Neural crest cell (in vitro differentiated cells): ENCODE measurements at regions not wholly inside any gene's neighbourhood (a gene's known extent, or its start where the extent isn't known, plus 50 kb on each side); places are given as distances from the start of the nearest gene placed in this dataset.
"Not testable (repeated sequence)": the region's sequence is repeated elsewhere in the genome, so short reads cannot be mapped to it uniquely, and the experiment has no call there.

ENCODE experiments used
- DNase-seq: peaks from one replicate; pipeline ENCODE4 v3.0.0; 2021; ENCODE audit warnings: low read depth, mixed read lengths, low spot score
- H3K27ac Mint-ChIP-seq: one replicate; pipeline ENCODE4 v1.8.0; 2021; ENCODE audit warnings: mild to moderate bottlenecking, mixed read lengths; ENCODE audit not compliant: unreplicated experiment
- H3K27me3 Mint-ChIP-seq: 2 replicates; pipeline ENCODE4 v1.8.0; 2021; ENCODE audit warnings: low read depth, mild to moderate bottlenecking, mixed read lengths
- H3K36me3 Mint-ChIP-seq: 2 replicates; pipeline ENCODE4 v1.8.0; 2021; ENCODE audit warnings: low read depth, mild to moderate bottlenecking, mixed read lengths
- H3K4me1 Mint-ChIP-seq: 2 replicates; pipeline ENCODE4 v1.8.0; 2021; ENCODE audit warnings: mixed read lengths
- H3K4me3 Mint-ChIP-seq: one replicate; pipeline ENCODE4 v1.8.0; 2021; ENCODE audit warnings: mild to moderate bottlenecking, mixed read lengths
- H3K9me3 Mint-ChIP-seq: 2 replicates; pipeline ENCODE4 v1.8.0; 2021; ENCODE audit warnings: mixed read lengths
- TF ChIP-seq, protein P1 (sequence below): fragments of 200-600 bp; sonication (generic); conservative IDR thresholded peaks from 2 replicates; pipeline ENCODE4 v1.5.0; 2021; ENCODE audit warnings: antibody characterized with exemption, mild to moderate bottlenecking

DNA sequence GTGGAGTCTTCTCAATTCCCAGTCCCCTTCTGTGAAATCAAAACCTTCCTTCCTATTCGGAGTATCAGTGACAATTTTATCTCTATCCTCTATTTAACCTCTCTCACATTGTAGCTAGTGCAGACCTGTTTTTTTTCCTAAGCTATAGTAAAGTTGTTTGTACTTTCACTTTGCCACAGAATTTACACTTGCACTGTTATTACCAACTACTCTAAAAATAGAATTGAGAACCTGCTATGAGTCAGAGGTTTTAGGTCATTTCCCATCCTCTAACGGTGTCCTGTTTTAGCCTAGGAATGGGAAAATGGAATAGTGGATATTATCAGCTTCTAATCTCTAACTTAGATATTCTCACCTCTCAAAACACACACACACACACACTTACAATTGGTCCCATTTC, 862.7 kb downstream of the NCAM2 start:
- H3K4me3 Mint-ChIP-seq, result no peak overlapping the region

DNA sequence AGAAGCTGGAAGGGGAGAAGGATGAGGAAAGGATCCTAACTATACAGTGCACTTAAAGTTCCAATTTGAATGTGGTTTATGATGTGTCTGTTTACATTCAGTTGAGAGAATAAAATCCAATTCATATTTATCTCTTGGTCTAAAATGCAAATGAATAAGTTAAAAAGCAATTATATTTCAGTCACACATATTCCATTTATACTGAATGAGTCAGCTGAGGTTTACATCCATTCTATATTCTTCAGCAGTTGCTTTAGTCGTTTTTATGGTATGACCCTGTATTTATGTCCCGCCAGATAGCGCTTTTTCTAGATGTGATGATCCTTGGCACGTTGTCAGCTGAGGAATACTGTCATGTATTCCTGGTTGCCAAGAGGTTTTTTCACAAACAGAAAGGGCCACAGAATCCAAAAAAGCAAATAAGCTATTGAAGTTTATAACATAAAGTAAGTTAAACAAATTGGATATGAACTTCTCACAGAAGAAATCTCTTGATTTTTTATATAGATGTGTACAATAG, 866.2 kb downstream of the NCAM2 start:
- TF ChIP-seq, protein P1, sequence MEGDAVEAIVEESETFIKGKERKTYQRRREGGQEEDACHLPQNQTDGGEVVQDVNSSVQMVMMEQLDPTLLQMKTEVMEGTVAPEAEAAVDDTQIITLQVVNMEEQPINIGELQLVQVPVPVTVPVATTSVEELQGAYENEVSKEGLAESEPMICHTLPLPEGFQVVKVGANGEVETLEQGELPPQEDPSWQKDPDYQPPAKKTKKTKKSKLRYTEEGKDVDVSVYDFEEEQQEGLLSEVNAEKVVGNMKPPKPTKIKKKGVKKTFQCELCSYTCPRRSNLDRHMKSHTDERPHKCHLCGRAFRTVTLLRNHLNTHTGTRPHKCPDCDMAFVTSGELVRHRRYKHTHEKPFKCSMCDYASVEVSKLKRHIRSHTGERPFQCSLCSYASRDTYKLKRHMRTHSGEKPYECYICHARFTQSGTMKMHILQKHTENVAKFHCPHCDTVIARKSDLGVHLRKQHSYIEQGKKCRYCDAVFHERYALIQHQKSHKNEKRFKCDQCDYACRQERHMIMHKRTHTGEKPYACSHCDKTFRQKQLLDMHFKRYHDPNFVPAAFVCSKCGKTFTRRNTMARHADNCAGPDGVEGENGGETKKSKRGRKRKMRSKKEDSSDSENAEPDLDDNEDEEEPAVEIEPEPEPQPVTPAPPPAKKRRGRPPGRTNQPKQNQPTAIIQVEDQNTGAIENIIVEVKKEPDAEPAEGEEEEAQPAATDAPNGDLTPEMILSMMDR, result no peak
- H3K9me3 Mint-ChIP-seq, result no peaks in the 10 kb centered on the region
- H3K4me1 Mint-ChIP-seq, result peaks cover 5% of the 10 kb centered on the region
- no peak overlapping the region for H3K4me3 Mint-ChIP-seq
- H3K27ac Mint-ChIP-seq, result no peak overlapping the region
- no peak for DNase-seq
- H3K27me3 Mint-ChIP-seq, result no peaks in the 10 kb centered on the region
- no peaks in the 10 kb centered on the region for H3K36me3 Mint-ChIP-seq

More for the DNA sequence above, 862.7 kb downstream of the NCAM2 start:
- Mint-ChIP-seq H3K9me3 (no peaks in the 10 kb centered on the region), H3K27me3 (no peaks in the 10 kb centered on the region), H3K4me1 (peaks cover 5% of the 10 kb centered on the region), H3K27ac (no peak overlapping the region), H3K36me3 (no peaks in the 10 kb centered on the region)
- TF ChIP-seq, protein P1, result no peak
- DNase-seq, result no peak

GRCh38 chr21:21897275-21897883, 899.2 kb downstream of the NCAM2 start:
- no peak overlapping the region for H3K27ac Mint-ChIP-seq
- no peaks in the 10 kb centered on the region for H3K36me3 Mint-ChIP-seq
- no peak overlapping the region for H3K4me3 Mint-ChIP-seq
- TF ChIP-seq, protein P1, result no peak
- no peaks in the 10 kb centered on the region for H3K4me1 Mint-ChIP-seq
- peaks cover 2% of the 10 kb centered on the region for H3K9me3 Mint-ChIP-seq
- no peak for DNase-seq
- H3K27me3 Mint-ChIP-seq, result no peaks in the 10 kb centered on the region

- H3K36me3 Mint-ChIP-seq, result no peaks in the 10 kb centered on the region
- DNase-seq, result no peak
- no peak overlapping the region for H3K27ac Mint-ChIP-seq
- no peaks in the 10 kb centered on the region for H3K9me3 Mint-ChIP-seq
- H3K27me3 Mint-ChIP-seq, result no peaks in the 10 kb centered on the region
- TF ChIP-seq, protein P1, result no peak
- H3K4me3 Mint-ChIP-seq, result no peak overlapping the region
- no peaks in the 10 kb centered on the region for H3K4me1 Mint-ChIP-seq
Observed at GRCh38 chr21:21898801-21899200, 900.6 kb downstream of the NCAM2 start.

DNA sequence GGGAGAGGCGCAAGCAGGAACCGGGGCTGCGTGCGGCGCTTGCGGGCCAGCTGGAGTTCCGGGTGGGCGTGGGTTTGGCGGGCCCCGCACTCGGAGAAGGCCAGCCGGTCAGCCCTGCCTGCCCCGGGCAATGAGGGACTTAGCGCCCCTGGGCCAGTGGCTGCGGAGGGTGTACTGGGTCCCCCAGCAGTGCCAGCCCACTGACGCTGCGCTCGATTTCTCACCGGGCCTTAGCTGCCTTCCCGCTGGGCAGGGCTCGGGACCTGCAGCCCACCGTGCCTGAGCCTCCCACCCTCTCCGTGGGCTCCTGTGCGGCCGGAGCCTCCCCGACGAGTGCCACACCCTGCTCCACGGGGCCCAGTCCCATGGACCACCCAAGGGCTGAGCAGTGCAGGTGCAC, 904.2 kb downstream of the NCAM2 start:
- H3K9me3 Mint-ChIP-seq, H3K27ac Mint-ChIP-seq, H3K4me3 Mint-ChIP-seq, H3K27me3 Mint-ChIP-seq, H3K36me3 Mint-ChIP-seq, DNase-seq, H3K4me1 Mint-ChIP-seq: not testable (repeated sequence)

DNA sequence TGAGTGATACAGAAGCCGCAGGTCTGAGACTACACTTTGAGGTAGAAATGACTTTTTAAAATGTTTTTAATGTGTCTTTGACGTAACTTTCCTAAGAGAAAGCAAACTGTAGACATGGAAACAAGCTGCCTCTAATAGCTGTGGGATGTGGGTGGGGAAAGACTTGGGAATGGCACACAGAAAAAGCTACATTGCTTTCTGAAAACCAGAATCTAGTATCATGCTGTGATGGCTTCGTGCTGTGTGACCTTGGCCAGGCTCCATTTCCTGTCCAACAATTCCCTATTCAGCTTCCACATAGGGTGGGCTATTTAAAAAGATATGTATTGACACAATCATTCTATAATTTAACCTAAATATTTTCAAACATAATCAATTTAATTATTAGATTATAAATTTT, 909.1 kb downstream of the NCAM2 start:
- DNase-seq, result no peak
- Mint-ChIP-seq H3K27ac (no peak overlapping the region), H3K27me3 (no peaks in the 10 kb centered on the region), H3K9me3 (peaks cover 10% of the 10 kb centered on the region), H3K4me3 (no peak overlapping the region), H3K36me3 (peaks cover 3% of the 10 kb centered on the region), H3K4me1 (no peaks in the 10 kb centered on the region)
- TF ChIP-seq, protein P1, result no peak
